WTC11 (cell line): ENCODE measurements at regions not wholly inside any gene's neighbourhood (a gene's known extent, or its start where the extent isn't known, plus 50 kb on each side); places are given as distances from the start of the nearest gene placed in this dataset.

Source experiments
- NFYB ChIP-seq: sonication (generic); formaldehyde crosslinking; conservative IDR thresholded peaks from 2 replicates; pipeline ENCODE4 v1.8.0; 2022; ENCODE audit warnings: low read depth, missing genetic modification reagents
- SMAD4 ChIP-seq: sonication (generic); formaldehyde crosslinking; IDR thresholded peaks from 2 replicates; pipeline ENCODE4 v1.8.0; 2022; ENCODE audit warnings: mild to moderate bottlenecking, missing genetic modification reagents
- TCF7 ChIP-seq: sonication (generic); formaldehyde crosslinking; IDR thresholded peaks from 2 replicates; pipeline ENCODE4 v1.8.0; 2022; ENCODE audit warnings: mild to moderate bottlenecking, low read depth, missing genetic modification reagents, moderate library complexity
- TEAD4 ChIP-seq: sonication (generic); formaldehyde crosslinking; IDR thresholded peaks from 2 replicates; pipeline ENCODE4 v1.8.0; 2022; ENCODE audit warnings: mild to moderate bottlenecking, missing genetic modification reagents
- ZNF121 ChIP-seq: sonication (generic); formaldehyde crosslinking; IDR thresholded peaks from 2 replicates; pipeline ENCODE4 v1.8.0; 2023; ENCODE audit warnings: missing genetic modification reagents
- ZNF138 ChIP-seq: sonication (generic); formaldehyde crosslinking; conservative IDR thresholded peaks from 2 replicates; pipeline ENCODE4 v1.8.1; 2022; ENCODE audit warnings: mild to moderate bottlenecking, moderate library complexity, missing genetic modification reagents
- ZNF232 ChIP-seq: sonication (generic); formaldehyde crosslinking; IDR thresholded peaks from 2 replicates; pipeline ENCODE4 v1.8.0; 2022; ENCODE audit warnings: mild to moderate bottlenecking, missing genetic modification reagents
- ZNF416 ChIP-seq: fragments of 250-450 bp; sonication (Bioruptor Pico); IDR thresholded peaks from 2 replicates; pipeline ENCODE4 v1.9.0; 2021; ENCODE audit warnings: mild to moderate bottlenecking, inconsistent platforms
- TF ChIP-seq, protein P1 (sequence below): sonication (generic); formaldehyde crosslinking; IDR thresholded peaks from 2 replicates; pipeline ENCODE4 v1.8.1; 2023; ENCODE audit warnings: mild to moderate bottlenecking, missing genetic modification reagents
- TF ChIP-seq, protein P2 (sequence below): fragments of 200-600 bp; IDR thresholded peaks from 2 replicates; pipeline ENCODE4 v1.8.0; 2022; ENCODE audit warnings: antibody characterized with exemption
- TF ChIP-seq, protein P3 (sequence below): sonication (generic); formaldehyde crosslinking; IDR thresholded peaks from 2 replicates; pipeline ENCODE4 v1.8.1; 2022; ENCODE audit warnings: low read depth, missing genetic modification reagents, borderline replicate concordance
- TF ChIP-seq, protein P4 (sequence below): sonication (generic); formaldehyde crosslinking; IDR thresholded peaks from 2 replicates; pipeline ENCODE4 v1.8.0; 2023; ENCODE audit warnings: missing genetic modification reagents

DNA sequence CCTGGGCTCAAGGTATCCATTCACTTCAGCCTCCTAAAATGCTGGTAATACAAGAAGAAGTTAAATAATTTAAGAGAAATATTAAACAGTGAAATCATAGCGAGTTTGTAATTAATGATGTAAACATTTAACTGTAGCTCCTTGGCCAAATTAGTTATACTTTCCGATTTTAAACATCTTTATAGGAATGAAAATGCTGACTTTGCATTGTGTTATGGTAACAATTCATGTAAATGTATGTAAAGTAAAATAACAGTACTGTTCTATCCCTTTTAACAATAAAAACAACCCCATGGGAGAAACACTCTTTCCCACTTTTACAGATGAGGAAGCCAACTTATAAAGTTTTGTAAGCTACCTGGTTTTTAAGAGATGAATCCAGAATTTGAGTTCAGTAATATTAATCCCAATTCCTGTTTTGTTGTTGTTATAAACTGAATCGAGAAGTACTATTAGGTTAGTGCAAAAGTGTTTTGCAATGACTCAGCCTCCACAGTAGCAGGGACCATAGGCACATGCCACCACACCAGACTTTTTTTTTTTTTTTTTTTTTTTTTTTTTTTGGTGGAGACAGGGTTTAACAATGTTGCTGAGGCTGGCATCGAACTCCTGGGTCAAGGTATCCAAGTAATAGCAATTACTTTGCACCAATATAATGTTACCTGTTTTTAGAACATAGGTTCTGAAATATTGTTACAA lies 1360.4 kb downstream of the BRINP3 start:
- TF ChIP-seq, protein P1, sequence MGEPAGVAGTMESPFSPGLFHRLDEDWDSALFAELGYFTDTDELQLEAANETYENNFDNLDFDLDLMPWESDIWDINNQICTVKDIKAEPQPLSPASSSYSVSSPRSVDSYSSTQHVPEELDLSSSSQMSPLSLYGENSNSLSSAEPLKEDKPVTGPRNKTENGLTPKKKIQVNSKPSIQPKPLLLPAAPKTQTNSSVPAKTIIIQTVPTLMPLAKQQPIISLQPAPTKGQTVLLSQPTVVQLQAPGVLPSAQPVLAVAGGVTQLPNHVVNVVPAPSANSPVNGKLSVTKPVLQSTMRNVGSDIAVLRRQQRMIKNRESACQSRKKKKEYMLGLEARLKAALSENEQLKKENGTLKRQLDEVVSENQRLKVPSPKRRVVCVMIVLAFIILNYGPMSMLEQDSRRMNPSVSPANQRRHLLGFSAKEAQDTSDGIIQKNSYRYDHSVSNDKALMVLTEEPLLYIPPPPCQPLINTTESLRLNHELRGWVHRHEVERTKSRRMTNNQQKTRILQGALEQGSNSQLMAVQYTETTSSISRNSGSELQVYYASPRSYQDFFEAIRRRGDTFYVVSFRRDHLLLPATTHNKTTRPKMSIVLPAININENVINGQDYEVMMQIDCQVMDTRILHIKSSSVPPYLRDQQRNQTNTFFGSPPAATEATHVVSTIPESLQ = no peak
- no peak for TF ChIP-seq ZNF416 (CRISPR knock-in tag)
- TF ChIP-seq, protein P2, sequence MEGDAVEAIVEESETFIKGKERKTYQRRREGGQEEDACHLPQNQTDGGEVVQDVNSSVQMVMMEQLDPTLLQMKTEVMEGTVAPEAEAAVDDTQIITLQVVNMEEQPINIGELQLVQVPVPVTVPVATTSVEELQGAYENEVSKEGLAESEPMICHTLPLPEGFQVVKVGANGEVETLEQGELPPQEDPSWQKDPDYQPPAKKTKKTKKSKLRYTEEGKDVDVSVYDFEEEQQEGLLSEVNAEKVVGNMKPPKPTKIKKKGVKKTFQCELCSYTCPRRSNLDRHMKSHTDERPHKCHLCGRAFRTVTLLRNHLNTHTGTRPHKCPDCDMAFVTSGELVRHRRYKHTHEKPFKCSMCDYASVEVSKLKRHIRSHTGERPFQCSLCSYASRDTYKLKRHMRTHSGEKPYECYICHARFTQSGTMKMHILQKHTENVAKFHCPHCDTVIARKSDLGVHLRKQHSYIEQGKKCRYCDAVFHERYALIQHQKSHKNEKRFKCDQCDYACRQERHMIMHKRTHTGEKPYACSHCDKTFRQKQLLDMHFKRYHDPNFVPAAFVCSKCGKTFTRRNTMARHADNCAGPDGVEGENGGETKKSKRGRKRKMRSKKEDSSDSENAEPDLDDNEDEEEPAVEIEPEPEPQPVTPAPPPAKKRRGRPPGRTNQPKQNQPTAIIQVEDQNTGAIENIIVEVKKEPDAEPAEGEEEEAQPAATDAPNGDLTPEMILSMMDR = no peak
- TF ChIP-seq, protein P3, sequence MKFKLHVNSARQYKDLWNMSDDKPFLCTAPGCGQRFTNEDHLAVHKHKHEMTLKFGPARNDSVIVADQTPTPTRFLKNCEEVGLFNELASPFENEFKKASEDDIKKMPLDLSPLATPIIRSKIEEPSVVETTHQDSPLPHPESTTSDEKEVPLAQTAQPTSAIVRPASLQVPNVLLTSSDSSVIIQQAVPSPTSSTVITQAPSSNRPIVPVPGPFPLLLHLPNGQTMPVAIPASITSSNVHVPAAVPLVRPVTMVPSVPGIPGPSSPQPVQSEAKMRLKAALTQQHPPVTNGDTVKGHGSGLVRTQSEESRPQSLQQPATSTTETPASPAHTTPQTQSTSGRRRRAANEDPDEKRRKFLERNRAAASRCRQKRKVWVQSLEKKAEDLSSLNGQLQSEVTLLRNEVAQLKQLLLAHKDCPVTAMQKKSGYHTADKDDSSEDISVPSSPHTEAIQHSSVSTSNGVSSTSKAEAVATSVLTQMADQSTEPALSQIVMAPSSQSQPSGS (CRISPR knock-in tag) = no peak
- TF ChIP-seq NFYB = no peak
- TF ChIP-seq SMAD4 = no peak
- TF ChIP-seq TEAD4 (CRISPR knock-in tag) = no peak
- no peak for TF ChIP-seq TCF7
- TF ChIP-seq, protein P4, sequence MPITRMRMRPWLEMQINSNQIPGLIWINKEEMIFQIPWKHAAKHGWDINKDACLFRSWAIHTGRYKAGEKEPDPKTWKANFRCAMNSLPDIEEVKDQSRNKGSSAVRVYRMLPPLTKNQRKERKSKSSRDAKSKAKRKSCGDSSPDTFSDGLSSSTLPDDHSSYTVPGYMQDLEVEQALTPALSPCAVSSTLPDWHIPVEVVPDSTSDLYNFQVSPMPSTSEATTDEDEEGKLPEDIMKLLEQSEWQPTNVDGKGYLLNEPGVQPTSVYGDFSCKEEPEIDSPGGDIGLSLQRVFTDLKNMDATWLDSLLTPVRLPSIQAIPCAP (CRISPR knock-in tag) = no peak
- no peak for TF ChIP-seq ZNF232 (CRISPR knock-in tag)
- TF ChIP-seq ZNF138 (CRISPR knock-in tag) = no peak
- no peak for TF ChIP-seq ZNF121 (CRISPR knock-in tag)
